Common myeloid progenitor, CD34-positive (primary cell): ENCODE measurements at regions not wholly inside any gene's neighbourhood (a gene's known extent, or its start where the extent isn't known, plus 50 kb on each side); places are given as distances from the start of the nearest gene placed in this dataset.

ENCODE experiments used
- CTCF ChIA-PET: fragments of 350-600 bp; sonication (Branson Sonifier 250); formaldehyde crosslinking; loops from one replicate; lab custom pipeline; 2021; ENCODE audit warnings: antibody characterized with exemption; lab: Charles Lee
- POLR2A ChIA-PET: fragments of 350-600 bp; sonication (Branson Sonifier 250); formaldehyde crosslinking; loops from one replicate; lab custom pipeline; 2021; ENCODE audit warnings: antibody characterized with exemption; lab: Charles Lee
- DNase-seq, 3 donors: peaks; one replicate each; pipeline versions ENCODE4 v3.0.0 to v3.0.0-alpha.2; 2013
- H3K27ac ChIP-seq, 2 experiments: 1 replicate in 1 of 2; 2 replicates in 1 of 2; pipeline ENCODE4 v1.7.0; 2013; ENCODE audit warnings: inconsistent platforms in 2 of 2, low read length in 2 of 2, mild to moderate bottlenecking in 2 of 2, low read depth in 1 of 2, moderate library complexity in 1 of 2; ENCODE audit not compliant: severe bottlenecking in 2 of 2, insufficient read depth in 1 of 2, poor library complexity in 1 of 2
- H3K27me3 ChIP-seq, 5 experiments: replicated peaks in 2 of 5; 1 replicate in 3 of 5; 2 replicates in 2 of 5; pipeline versions ENCODE4 v1.6.1 to v1.7.0; 2013; ENCODE audit warnings: low read length in 4 of 5, mild to moderate bottlenecking in 2 of 5, moderate library complexity in 2 of 5, inconsistent platforms in 1 of 5; ENCODE audit not compliant: insufficient read depth in 5 of 5, control insufficient read depth in 4 of 5
- H3K36me3 ChIP-seq, 4 experiments: 1 replicate in 2 of 4; 2 replicates in 2 of 4; pipeline versions ENCODE4 v1.6.1 to v1.7.0; 2013; ENCODE audit warnings: low read length in 3 of 4, control low read depth in 1 of 4, mild to moderate bottlenecking in 1 of 4; ENCODE audit not compliant: control insufficient read depth in 4 of 4, insufficient read depth in 4 of 4
- H3K4me1 ChIP-seq, 4 experiments: 1 replicate in 3 of 4; 2 replicates in 1 of 4; pipeline versions ENCODE4 v1.6.1 to v1.7.1; 2013; ENCODE audit warnings: low read length in 3 of 4, mild to moderate bottlenecking in 3 of 4, control low read depth in 1 of 4, inconsistent platforms in 1 of 4, moderate library complexity in 1 of 4; ENCODE audit not compliant: control insufficient read depth in 4 of 4, insufficient read depth in 4 of 4; ENCODE audit errors: control extremely low read depth in 1 of 4
- H3K4me3 ChIP-seq, 7 experiments: 1 replicate in 4 of 7; 2 replicates in 3 of 7; pipeline versions ENCODE4 v1.5.1 to v1.7.0; 2013; ENCODE audit warnings: mild to moderate bottlenecking in 7 of 7, low read length in 6 of 7, moderate library complexity in 6 of 7, inconsistent platforms in 2 of 7, low read depth in 2 of 7, control low read depth in 1 of 7; ENCODE audit not compliant: insufficient read depth in 4 of 7, control insufficient read depth in 1 of 7; ENCODE audit errors: extremely low read depth in 1 of 7
- H3K9me3 ChIP-seq, 5 experiments: 1 replicate in 4 of 5; 2 replicates in 1 of 5; pipeline versions ENCODE4 v1.6.1 to v1.7.1; 2013; ENCODE audit warnings: low read length in 4 of 5, mild to moderate bottlenecking in 2 of 5, inconsistent platforms in 1 of 5, low read depth in 1 of 5, moderate library complexity in 1 of 5; ENCODE audit not compliant: control insufficient read depth in 4 of 5, insufficient read depth in 2 of 5; ENCODE audit errors: control extremely low read depth in 1 of 5
- WGBS: methylation state at CpG from one replicate; pipeline ENCODE4 v1.1.5; 2013; ENCODE audit not compliant: insufficient coverage; 5-methylcytosine and 5-hydroxymethylcytosine counted together

- H3K27me3 ChIP-seq = peaks cover 0 to 2% (median 0%) of the 10 kb centered on the region in 5 experiments
- 98% methylated on average over 6 of the region's 10 CpGs for WGBS
- ChIA-PET POLR2A (no interaction called here), CTCF (interaction anchor here (1.5 to 3.1 kb wide), 2 partner anchors 10 to 216 kb away, joined by 4 to 24 read pairs; no protein-coding TSS in a partner anchor)
- no peak overlapping the region for H3K4me3 ChIP-seq
- H3K4me1 ChIP-seq = peaks cover 0 to 24% (median 4%) of the 10 kb centered on the region in 4 experiments
- H3K36me3 ChIP-seq = no peaks in the 10 kb centered on the region
- no peak for DNase-seq
- H3K27ac ChIP-seq = no peak overlapping the region
- H3K9me3 ChIP-seq = no peaks in the 10 kb centered on the region
Measured at GRCh38 chr21:41600961-41601572, 93.1 kb upstream of the TMPRSS2 start.

- H3K9me3 ChIP-seq = no peaks in the 10 kb centered on the region
- H3K27me3 ChIP-seq = peaks cover 0 to 2% (median 0%) of the 10 kb centered on the region in 5 experiments
- H3K4me1 ChIP-seq = peaks cover 0 to 24% (median 4%) of the 10 kb centered on the region in 4 experiments
- H3K4me3 ChIP-seq = no peak overlapping the region
- no peak for DNase-seq
- H3K27ac ChIP-seq = no peak overlapping the region
- WGBS = 95% methylated on average over 9 of the region's 9 CpGs
- H3K36me3 ChIP-seq = no peaks in the 10 kb centered on the region
- ChIA-PET POLR2A (no interaction called here), CTCF (interaction anchor here (3.1 kb wide), 1 partner anchor 11 kb away, joined by 24 read pairs; no protein-coding TSS in a partner anchor)
Measured at GRCh38 chr21:41600556-41600955, 92.6 kb upstream of the TMPRSS2 start.

GRCh38 chr21:41600116-41600515 is 92.2 kb upstream of the TMPRSS2 start:
- H3K27me3 ChIP-seq = peaks cover 0 to 2% (median 0%) of the 10 kb centered on the region in 5 experiments
- no peak overlapping the region for H3K4me3 ChIP-seq
- H3K9me3 ChIP-seq = no peaks in the 10 kb centered on the region
- DNase-seq = no peak
- ChIA-PET POLR2A (no interaction called here), CTCF (interaction anchor here (3.1 kb wide), 1 partner anchor 11 kb away, joined by 24 read pairs; no protein-coding TSS in a partner anchor)
- no peaks in the 10 kb centered on the region for H3K36me3 ChIP-seq
- WGBS = 93% methylated on average over 7 of the region's 7 CpGs
- no peak overlapping the region for H3K27ac ChIP-seq
- peaks cover 0 to 24% (median 4%) of the 10 kb centered on the region in 4 experiments for H3K4me1 ChIP-seq

GRCh38 chr21:41598561-41599431 is 90.8 kb upstream of the TMPRSS2 start:
- H3K27me3 ChIP-seq = no peaks in the 10 kb centered on the region
- no peak overlapping the region for H3K27ac ChIP-seq
- ChIA-PET CTCF (interaction anchor here (1.8 kb wide), 1 partner anchor 11 kb away, joined by 5 read pairs; no protein-coding TSS in a partner anchor), POLR2A (no interaction called here)
- peak overlapping the region in 1 of 7 experiments; percentile 19 for H3K4me3 ChIP-seq
- H3K36me3 ChIP-seq = no peaks in the 10 kb centered on the region
- no peaks in the 10 kb centered on the region for H3K9me3 ChIP-seq
- WGBS = 62% methylated on average over 20 of the region's 21 CpGs
- H3K4me1 ChIP-seq = peaks cover 0 to 24% (median 4%) of the 10 kb centered on the region in 4 experiments
- DNase-seq = peak; percentile 14 to 93 (median 78)

GRCh38 chr21:41597811-41598231 is 89.9 kb upstream of the TMPRSS2 start:
- peaks cover 0 to 24% (median 4%) of the 10 kb centered on the region in 4 experiments for H3K4me1 ChIP-seq
- H3K27ac ChIP-seq = no peak overlapping the region
- DNase-seq = no peak
- ChIA-PET POLR2A (no interaction called here), CTCF (no interaction called here)
- WGBS = 100% methylated on average over 7 of the region's 9 CpGs
- no peak overlapping the region for H3K4me3 ChIP-seq
- H3K27me3 ChIP-seq = peaks cover 0 to 3% (median 0%) of the 10 kb centered on the region in 5 experiments
- no peaks in the 10 kb centered on the region for H3K36me3 ChIP-seq
- H3K9me3 ChIP-seq = no peaks in the 10 kb centered on the region

- Histone ChIP-seq H3K4me3 (no peak overlapping the region), H3K9me3 (no peaks in the 10 kb centered on the region), H3K4me1 (peaks cover 0 to 24% (median 4%) of the 10 kb centered on the region in 4 experiments), H3K36me3 (no peaks in the 10 kb centered on the region), H3K27ac (no peak overlapping the region), H3K27me3 (peaks cover 0 to 3% (median 0%) of the 10 kb centered on the region in 5 experiments)
- ChIA-PET POLR2A (no interaction called here), CTCF (no interaction called here)
- DNase-seq = no peak
- 89% methylated on average over 1 of the region's 1 CpG for WGBS
Measured at GRCh38 chr21:41597227-41597626, 89.3 kb upstream of the TMPRSS2 start.
